ENCODE measurements at regions not wholly inside any gene's neighbourhood (a gene's known extent, or its start where the extent isn't known, plus 50 kb on each side); places are given as distances from the start of the nearest gene placed in this dataset.

GRCh38 chrX:33892670-33893069, 239.4 kb downstream of the FAM47A start:
- no peak for TF ChIP-seq POLR2AphosphoS5 (IDR thresholded peaks at IDR 0.05; ENCODE audit: low read length)
- TF ChIP-seq ZNF24 (IDR thresholded peaks at IDR 0.05), result no peak
- no peak for TF ChIP-seq CTCF (IDR thresholded peaks at IDR 0.05 in 2 of 3, conservative IDR thresholded peaks at IDR 0.05 in 1 of 3; ENCODE audit: control insufficient read depth in 2 of 3, extremely low read depth in 1 of 3, insufficient read depth in 1 of 3, low read depth in 3 of 3, low read length in 3 of 3)
- no peak for TF ChIP-seq POLR2A (IDR thresholded peaks at IDR 0.05; ENCODE audit: low read depth, low read length)
- TF ChIP-seq NFYB (IDR thresholded peaks at IDR 0.05; ENCODE audit: insufficient read depth, low read depth, low read length), result no peak
- no peak for TF ChIP-seq HDAC2 (IDR thresholded peaks at IDR 0.05)
- TF ChIP-seq SP1 (IDR thresholded peaks at IDR 0.05; ENCODE audit: low read depth, low read length), result no peak
- no peak for TF ChIP-seq CREM (IDR thresholded peaks at IDR 0.05; ENCODE audit: low read depth)
- TF ChIP-seq, protein P1, sequence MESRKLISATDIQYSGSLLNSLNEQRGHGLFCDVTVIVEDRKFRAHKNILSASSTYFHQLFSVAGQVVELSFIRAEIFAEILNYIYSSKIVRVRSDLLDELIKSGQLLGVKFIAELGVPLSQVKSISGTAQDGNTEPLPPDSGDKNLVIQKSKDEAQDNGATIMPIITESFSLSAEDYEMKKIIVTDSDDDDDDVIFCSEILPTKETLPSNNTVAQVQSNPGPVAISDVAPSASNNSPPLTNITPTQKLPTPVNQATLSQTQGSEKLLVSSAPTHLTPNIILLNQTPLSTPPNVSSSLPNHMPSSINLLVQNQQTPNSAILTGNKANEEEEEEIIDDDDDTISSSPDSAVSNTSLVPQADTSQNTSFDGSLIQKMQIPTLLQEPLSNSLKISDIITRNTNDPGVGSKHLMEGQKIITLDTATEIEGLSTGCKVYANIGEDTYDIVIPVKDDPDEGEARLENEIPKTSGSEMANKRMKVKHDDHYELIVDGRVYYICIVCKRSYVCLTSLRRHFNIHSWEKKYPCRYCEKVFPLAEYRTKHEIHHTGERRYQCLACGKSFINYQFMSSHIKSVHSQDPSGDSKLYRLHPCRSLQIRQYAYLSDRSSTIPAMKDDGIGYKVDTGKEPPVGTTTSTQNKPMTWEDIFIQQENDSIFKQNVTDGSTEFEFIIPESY (IDR thresholded peaks at IDR 0.05), result no peak
- TF ChIP-seq CBFB (IDR thresholded peaks at IDR 0.05; ENCODE audit: low read depth), result no peak
- TF ChIP-seq MAX (IDR thresholded peaks at IDR 0.05; ENCODE audit: low read depth, low read length), result no peak
- no peak for TF ChIP-seq RAD21 (IDR thresholded peaks at IDR 0.05; ENCODE audit: insufficient read depth, low read depth, low read length)
- TF ChIP-seq HCFC1 (IDR thresholded peaks at IDR 0.05; ENCODE audit: low read length), result no peak
